ENCODE measurements at regions not wholly inside any gene's neighbourhood (a gene's known extent, or its start where the extent isn't known, plus 50 kb on each side); places are given as distances from the start of the nearest gene placed in this dataset.

- no peak for TF ChIP-seq CTCF (IDR thresholded peaks at IDR 0.05; ENCODE audit: extremely low read depth, missing control alignments)
- no peak for DNase-seq (ENCODE audit: low spot score)
Observed at GRCh38 chr1:18541046-18541795, 60.5 kb downstream of the KLHDC7A start.

GRCh38 chr1:18542351-18542750 is 61.6 kb downstream of the KLHDC7A start:
- no peak for TF ChIP-seq CTCF (IDR thresholded peaks at IDR 0.05; ENCODE audit: extremely low read depth, missing control alignments)
- DNase-seq (ENCODE audit: low spot score): no peak

- DNase-seq (ENCODE audit: low spot score): no peak
- no peak for TF ChIP-seq CTCF (IDR thresholded peaks at IDR 0.05; ENCODE audit: extremely low read depth, missing control alignments)
Observed at GRCh38 chr1:18546026-18546425, 65.3 kb downstream of the KLHDC7A start.

- no peak for TF ChIP-seq CTCF (IDR thresholded peaks at IDR 0.05; ENCODE audit: extremely low read depth, missing control alignments)
- no peak for DNase-seq (ENCODE audit: low spot score)
Observed at GRCh38 chr1:18547460-18547859, 66.7 kb downstream of the KLHDC7A start.

GRCh38 chr1:18548643-18549042 is 67.9 kb downstream of the KLHDC7A start:
- TF ChIP-seq CTCF (IDR thresholded peaks at IDR 0.05; ENCODE audit: extremely low read depth, missing control alignments): no peak

DNA sequence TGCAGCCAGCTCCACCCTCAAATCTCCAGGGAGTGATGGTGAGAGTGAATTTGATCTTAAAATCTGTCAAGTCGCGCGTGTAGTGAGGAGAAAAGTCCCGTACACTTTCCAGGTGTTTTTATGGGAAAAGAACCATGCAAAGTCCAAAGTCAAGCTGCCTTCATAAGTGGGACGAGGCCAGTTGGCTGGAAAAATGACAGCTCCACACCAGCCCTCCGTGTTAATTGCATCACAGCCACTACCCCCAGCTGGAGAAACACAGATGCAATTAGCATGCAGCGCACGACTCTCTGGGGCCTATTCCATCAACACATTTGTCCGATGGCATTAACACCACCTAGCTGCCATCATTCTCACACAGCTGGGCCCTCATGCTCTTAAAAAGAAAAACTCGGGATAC is 68.4 kb downstream of the KLHDC7A start:
- no peak for TF ChIP-seq CTCF (IDR thresholded peaks at IDR 0.05; ENCODE audit: extremely low read depth, missing control alignments)
- DNase-seq (ENCODE audit: low spot score): no peak

More at GRCh38 chr1:18548643-18549042, 67.9 kb downstream of the KLHDC7A start:
- DNase-seq (ENCODE audit: low spot score): no peak

DNA sequence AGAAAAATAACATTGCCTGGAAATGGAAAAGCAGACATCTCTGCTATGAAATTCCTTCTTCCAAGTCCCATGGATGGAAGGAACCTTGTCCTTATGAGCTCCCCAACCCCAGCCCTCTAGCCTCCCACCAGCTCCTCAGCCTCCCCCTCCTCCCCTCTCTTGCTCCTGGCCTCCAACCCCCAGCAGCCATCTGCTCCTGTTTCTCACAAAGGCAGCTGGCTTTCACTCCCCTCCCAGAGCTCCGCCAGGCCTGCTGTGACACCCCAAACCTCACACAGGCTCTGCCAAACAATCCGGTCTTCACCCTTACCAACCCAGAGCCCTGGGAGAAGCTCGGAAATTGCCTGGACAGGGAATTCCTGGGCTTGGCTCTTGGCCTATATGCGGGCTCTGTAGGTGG is 69.2 kb downstream of the KLHDC7A start:
- DNase-seq (ENCODE audit: low spot score): no peak

More for the DNA sequence above, 69.2 kb downstream of the KLHDC7A start:
- TF ChIP-seq CTCF (IDR thresholded peaks at IDR 0.05; ENCODE audit: extremely low read depth, missing control alignments): no peak
